ENCODE measurements at regions not wholly inside any gene's neighbourhood (a gene's known extent, or its start where the extent isn't known, plus 50 kb on each side); places are given as distances from the start of the nearest gene placed in this dataset.

- TF ChIP-seq CTCF (IDR thresholded peaks at IDR 0.05; ENCODE audit: borderline replicate concordance, extremely low read depth, insufficient read depth), result no peak
- Histone ChIP-seq H3K9ac (ENCODE audit: low read length in 3 of 3) (no peak overlapping the region), H3K27me3 (ENCODE audit: control insufficient read depth, insufficient read depth, low read length) (no peaks in the 10 kb centered on the region), H3K4me3 (ENCODE audit: low read length in 3 of 3) (no peak overlapping the region), H3K27ac (ENCODE audit: low read depth in 2 of 2, low read length in 2 of 2) (no peak overlapping the region), H3K4me1 (ENCODE audit: control insufficient read depth in 2 of 3, insufficient read depth in 2 of 3, low read depth in 1 of 3, low read length in 3 of 3) (no peaks in the 10 kb centered on the region), H3K9me3 (ENCODE audit: control insufficient read depth in 2 of 3, insufficient read depth in 1 of 3, low read length in 3 of 3) (no peaks in the 10 kb centered on the region), H3K36me3 (ENCODE audit: control insufficient read depth in 2 of 3, insufficient read depth in 3 of 3, low read length in 3 of 3) (no peaks in the 10 kb centered on the region)
- no peak for FAIRE-seq
- no peak for DNase-seq
- intact Hi-C loops (cut with DNase I), result no loop called here
These were observed 162.0 kb upstream of the DTNBP1 start for GRCh38 chr6:15824811-15825210.

GRCh38 chr6:15823838-15824414 is 161.1 kb upstream of the DTNBP1 start:
- intact Hi-C loops (cut with DNase I), result no loop called here
- no peak for TF ChIP-seq CTCF (IDR thresholded peaks at IDR 0.05; ENCODE audit: borderline replicate concordance, extremely low read depth, insufficient read depth)
- no peaks in the 10 kb centered on the region for H3K36me3 ChIP-seq (ENCODE audit: control insufficient read depth in 2 of 3, insufficient read depth in 3 of 3, low read length in 3 of 3)
- H3K4me3 ChIP-seq (ENCODE audit: low read length in 3 of 3), result no peak overlapping the region
- DNase-seq, result no peak
- H3K9ac ChIP-seq (ENCODE audit: low read length in 3 of 3), result no peak overlapping the region
- no peaks in the 10 kb centered on the region for H3K27me3 ChIP-seq (ENCODE audit: control insufficient read depth, insufficient read depth, low read length)
- no peak overlapping the region for H3K27ac ChIP-seq (ENCODE audit: low read depth in 2 of 2, low read length in 2 of 2)
- no peaks in the 10 kb centered on the region for H3K4me1 ChIP-seq (ENCODE audit: control insufficient read depth in 2 of 3, insufficient read depth in 2 of 3, low read depth in 1 of 3, low read length in 3 of 3)
- FAIRE-seq, result no peak
- no peaks in the 10 kb centered on the region for H3K9me3 ChIP-seq (ENCODE audit: control insufficient read depth in 2 of 3, insufficient read depth in 1 of 3, low read length in 3 of 3)

GRCh38 chr6:15822835-15823234 is 160.0 kb upstream of the DTNBP1 start:
- no peaks in the 10 kb centered on the region for H3K9me3 ChIP-seq (ENCODE audit: control insufficient read depth in 2 of 3, insufficient read depth in 1 of 3, low read length in 3 of 3)
- H3K4me1 ChIP-seq (ENCODE audit: control insufficient read depth in 2 of 3, insufficient read depth in 2 of 3, low read depth in 1 of 3, low read length in 3 of 3), result no peaks in the 10 kb centered on the region
- TF ChIP-seq CTCF (IDR thresholded peaks at IDR 0.05; ENCODE audit: borderline replicate concordance, extremely low read depth, insufficient read depth), result no peak
- H3K27me3 ChIP-seq (ENCODE audit: control insufficient read depth, insufficient read depth, low read length), result no peaks in the 10 kb centered on the region
- intact Hi-C loops (cut with DNase I), result no loop called here
- H3K36me3 ChIP-seq (ENCODE audit: control insufficient read depth in 2 of 3, insufficient read depth in 3 of 3, low read length in 3 of 3), result no peaks in the 10 kb centered on the region
- no peak overlapping the region for H3K4me3 ChIP-seq (ENCODE audit: low read length in 3 of 3)
- H3K9ac ChIP-seq (ENCODE audit: low read length in 3 of 3), result no peak overlapping the region
- DNase-seq, result no peak
- no peak overlapping the region for H3K27ac ChIP-seq (ENCODE audit: low read depth in 2 of 2, low read length in 2 of 2)
- no peak for FAIRE-seq

- no peak for DNase-seq
- H3K27ac ChIP-seq (ENCODE audit: low read depth in 2 of 2, low read length in 2 of 2), result no peak overlapping the region
- H3K36me3 ChIP-seq (ENCODE audit: control insufficient read depth in 2 of 3, insufficient read depth in 3 of 3, low read length in 3 of 3), result no peaks in the 10 kb centered on the region
- H3K4me3 ChIP-seq (ENCODE audit: low read length in 3 of 3), result no peak overlapping the region
- no peak for FAIRE-seq
- H3K9ac ChIP-seq (ENCODE audit: low read length in 3 of 3), result no peak overlapping the region
- intact Hi-C loops (cut with DNase I), result no loop called here
- TF ChIP-seq CTCF (IDR thresholded peaks at IDR 0.05; ENCODE audit: borderline replicate concordance, extremely low read depth, insufficient read depth), result no peak
- H3K4me1 ChIP-seq (ENCODE audit: control insufficient read depth in 2 of 3, insufficient read depth in 2 of 3, low read depth in 1 of 3, low read length in 3 of 3), result no peaks in the 10 kb centered on the region
- H3K9me3 ChIP-seq (ENCODE audit: control insufficient read depth in 2 of 3, insufficient read depth in 1 of 3, low read length in 3 of 3), result no peaks in the 10 kb centered on the region
- no peaks in the 10 kb centered on the region for H3K27me3 ChIP-seq (ENCODE audit: control insufficient read depth, insufficient read depth, low read length)
These were observed 157.0 kb upstream of the DTNBP1 start for GRCh38 chr6:15819841-15820240.

Data from kidney (tissue), 13 donors.